CD4-positive, alpha-beta T cell treated with Interleukin-4 for 4 hours (primary cell): ENCODE measurements at regions not wholly inside any gene's neighbourhood (a gene's known extent, or its start where the extent isn't known, plus 50 kb on each side); places are given as distances from the start of the nearest gene placed in this dataset.
"Not testable (repeated sequence)": the region's sequence is repeated elsewhere in the genome, so short reads cannot be mapped to it uniquely, and the experiment has no call there.

Experiments
- DNase-seq: peaks from one replicate; pipeline ENCODE4 v3.0.0-alpha.2; 2020

GRCh38 chr13:104979281-104980030, 1556.0 kb downstream of the EFNB2 start:
- no peak for DNase-seq

DNA sequence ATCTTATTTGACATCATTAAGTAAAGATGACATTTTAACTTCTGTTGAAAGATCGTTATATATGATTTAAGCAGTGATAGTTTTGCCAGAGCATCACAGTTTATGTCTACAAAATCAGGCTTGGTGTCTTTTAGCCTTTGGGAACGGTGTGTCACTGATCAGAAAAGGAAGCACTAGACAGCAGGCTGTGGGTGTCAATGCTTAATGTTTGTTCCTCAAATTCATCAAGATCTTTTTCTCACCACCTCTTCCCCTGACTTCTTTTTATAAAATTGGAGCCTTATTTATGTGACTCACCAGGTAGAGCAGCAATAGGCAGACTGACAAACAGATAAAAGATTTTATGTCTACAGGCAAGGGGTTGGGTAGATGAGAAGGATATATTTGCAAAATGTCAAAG, 1558.5 kb downstream of the EFNB2 start:
- DNase-seq = no peak

GRCh38 chr13:104975272-104975671, 1560.2 kb downstream of the EFNB2 start:
- DNase-seq = no peak

DNA sequence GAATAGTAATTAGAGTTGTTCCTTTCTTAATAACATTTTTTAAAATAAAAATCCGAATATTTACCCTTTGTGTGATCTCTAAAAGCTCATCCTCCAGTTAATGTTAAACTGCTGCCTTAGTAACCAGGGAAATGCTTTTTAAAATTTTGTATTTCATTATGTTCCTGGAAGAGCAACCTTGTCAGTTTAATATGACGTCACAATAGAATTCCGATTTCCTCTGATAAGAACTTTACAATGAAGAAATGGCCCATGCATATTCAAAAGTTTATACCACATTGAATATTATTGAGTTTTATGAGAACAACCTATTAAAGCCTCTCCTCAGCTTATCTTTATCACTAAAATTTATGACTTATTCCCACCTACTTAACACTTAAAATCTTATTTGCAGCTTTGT, 1566.6 kb downstream of the EFNB2 start:
- no peak for DNase-seq

- DNase-seq = no peak
Measured at GRCh38 chr13:104967836-104968630, 1567.4 kb downstream of the EFNB2 start.

GRCh38 chr13:104967376-104967775, 1568.1 kb downstream of the EFNB2 start:
- no peak for DNase-seq

DNA sequence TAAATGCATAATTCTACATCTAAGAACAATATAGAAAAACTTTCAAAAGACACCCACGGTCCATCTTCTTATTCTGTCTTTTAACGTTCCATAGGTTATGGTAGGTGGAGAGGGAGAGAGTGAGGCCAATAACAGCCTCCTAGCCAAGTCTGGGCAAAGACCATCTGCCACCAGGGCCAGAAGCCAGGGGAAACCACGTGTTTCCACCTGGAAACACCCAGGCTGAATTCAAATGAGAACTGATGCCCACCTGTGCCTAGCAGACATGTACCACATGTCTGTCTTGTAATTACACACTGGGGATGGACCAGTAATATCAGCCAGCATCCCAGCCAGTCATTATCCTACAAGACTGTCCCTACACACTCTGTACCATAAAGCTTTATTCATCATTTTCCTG, 1573.1 kb downstream of the EFNB2 start:
- no peak for DNase-seq

DNA sequence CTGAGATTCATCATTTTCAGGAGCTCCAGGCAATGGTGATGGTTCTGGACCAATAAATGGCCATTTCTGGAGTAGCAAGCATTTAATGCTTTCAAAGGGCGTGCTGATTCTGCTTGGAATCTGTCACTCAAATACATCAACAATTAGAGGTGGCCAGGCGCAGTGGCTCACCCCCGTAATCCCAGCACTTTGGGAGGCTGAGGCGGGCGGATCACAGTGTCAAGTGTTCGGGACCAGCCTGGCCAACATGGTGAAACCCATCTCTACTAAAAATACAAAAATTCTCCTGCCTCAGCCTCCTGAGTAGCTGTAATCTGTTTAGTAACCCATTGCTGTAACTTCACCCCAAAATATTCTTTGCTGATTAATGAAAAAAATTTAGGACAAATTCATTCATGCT, 1574.2 kb downstream of the EFNB2 start:
- DNase-seq = no peak

DNA sequence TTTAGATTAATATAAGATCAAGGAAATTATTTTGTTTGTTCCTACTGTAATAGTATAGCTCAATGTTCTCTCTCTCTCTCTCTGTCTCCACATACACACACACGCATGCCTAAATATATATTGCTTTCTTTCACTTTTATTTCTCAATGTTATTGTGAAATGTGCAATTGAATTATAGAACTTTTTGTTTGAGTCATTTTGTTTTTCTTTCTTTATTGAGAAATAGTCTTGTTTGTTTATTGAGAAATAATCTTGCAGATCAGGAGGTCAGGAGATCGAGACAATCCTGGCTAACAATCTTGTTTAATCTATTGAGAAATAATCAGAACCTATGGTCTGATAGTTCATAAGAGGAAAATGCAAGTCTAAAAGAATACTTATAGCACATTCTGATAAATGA, 1581.3 kb downstream of the EFNB2 start:
- DNase-seq = no peak

GRCh38 chr13:104953588-104953987, 1581.9 kb downstream of the EFNB2 start:
- DNase-seq = no peak

DNA sequence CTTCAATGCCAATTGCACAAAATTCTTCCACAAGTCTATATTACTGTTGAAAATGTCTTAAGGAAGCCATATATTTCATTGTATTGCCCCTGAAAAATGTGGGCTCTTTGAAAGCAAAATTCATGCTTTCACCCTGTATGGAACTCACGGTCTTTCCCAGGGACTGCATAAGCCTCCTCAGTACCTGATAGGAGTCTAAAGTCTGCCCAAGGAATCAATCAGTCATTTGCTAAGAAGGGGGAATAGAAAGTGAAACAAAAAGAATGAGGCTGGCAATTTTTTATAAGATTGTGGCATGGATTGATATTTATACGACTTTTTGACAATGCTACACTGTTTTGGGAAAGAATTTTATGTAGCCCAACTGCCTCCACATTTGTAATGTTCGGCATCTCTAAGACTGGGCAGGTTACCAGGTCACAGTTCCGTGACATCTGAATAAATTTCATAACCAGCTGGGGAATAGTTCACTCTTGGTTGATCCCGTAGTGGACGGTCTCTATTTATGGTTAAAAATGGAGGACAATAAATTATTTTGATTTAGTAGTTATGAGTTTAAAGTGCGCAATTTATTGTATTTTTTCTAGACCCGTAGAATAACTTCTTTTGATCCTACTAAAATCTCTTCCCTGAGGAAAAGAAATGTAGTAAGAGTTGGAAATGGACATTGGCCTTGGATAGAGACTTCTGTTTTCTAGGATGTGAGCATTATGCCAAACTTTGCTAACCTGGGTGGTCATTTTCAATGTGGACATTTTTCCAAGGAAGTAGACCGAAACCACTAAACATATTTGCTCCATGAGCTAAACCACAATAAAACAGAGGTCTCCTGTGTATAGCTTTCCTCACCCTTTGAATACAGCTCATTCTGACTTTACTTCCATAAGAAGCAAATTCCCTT, 1585.4 kb downstream of the EFNB2 start:
- no peak for DNase-seq

- DNase-seq = no peak
Measured at GRCh38 chr13:104944176-104944575, 1591.3 kb downstream of the EFNB2 start.

DNA sequence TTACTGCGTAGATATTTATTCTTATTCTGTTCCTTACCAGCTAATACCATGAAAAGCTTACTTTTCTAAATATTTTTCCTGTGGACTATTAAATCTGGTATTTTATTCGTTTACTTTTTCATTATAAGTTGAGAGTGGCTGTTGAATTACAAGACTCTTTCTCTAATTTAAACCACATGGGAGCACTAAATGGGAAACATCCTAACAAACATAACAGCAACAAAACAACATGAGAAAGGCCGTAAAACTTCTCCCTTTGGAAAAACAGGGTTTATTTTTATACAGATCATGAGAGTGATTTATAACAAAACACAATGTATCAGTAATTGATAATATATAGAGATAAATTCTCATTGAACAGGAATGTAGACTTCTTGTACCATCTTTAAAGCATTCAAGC, 1592.1 kb downstream of the EFNB2 start:
- DNase-seq = no peak

DNA sequence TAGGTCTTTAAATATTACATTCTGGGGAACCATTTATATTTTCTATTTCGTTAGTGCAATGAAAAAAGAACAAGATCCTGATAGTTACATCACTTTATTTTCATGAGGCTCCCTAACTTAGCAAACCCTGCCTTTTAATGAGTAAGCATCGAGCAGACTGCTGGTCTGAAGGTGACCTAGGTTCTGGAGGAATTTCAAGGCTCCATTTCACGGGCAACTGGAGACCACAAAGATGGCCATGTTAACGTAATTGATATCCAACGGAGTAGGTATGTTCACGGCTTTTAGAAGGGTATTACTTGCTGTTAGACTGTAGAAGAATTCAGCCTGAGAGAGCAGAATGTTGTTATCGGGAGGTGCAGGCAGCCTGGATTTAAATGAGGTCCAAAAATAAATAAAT, 1597.6 kb downstream of the EFNB2 start:
- DNase-seq = no peak

GRCh38 chr13:104936304-104936703, 1599.2 kb downstream of the EFNB2 start:
- DNase-seq = no peak

DNA sequence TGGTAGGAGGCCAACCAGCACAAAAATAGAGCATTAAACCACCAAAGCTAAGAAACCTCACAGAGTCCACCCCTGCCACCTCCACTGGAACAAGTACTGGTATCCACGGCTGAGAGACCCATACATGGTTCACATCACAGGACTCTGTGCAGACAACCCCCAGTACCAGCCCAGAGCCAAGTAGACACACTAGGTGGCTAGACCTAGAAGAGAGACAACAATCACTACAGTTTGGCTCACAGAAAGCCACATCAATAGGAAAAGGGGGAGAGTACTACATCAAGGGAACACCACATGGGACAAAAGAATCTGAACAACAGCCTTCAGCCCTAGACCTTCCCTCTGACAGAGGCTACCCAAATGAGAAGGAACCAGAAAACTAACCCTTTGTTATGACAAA, 1614.9 kb downstream of the EFNB2 start:
- not testable (repeated sequence) for DNase-seq

GRCh38 chr13:104920091-104920490, 1615.4 kb downstream of the EFNB2 start:
- DNase-seq = no peak

DNA sequence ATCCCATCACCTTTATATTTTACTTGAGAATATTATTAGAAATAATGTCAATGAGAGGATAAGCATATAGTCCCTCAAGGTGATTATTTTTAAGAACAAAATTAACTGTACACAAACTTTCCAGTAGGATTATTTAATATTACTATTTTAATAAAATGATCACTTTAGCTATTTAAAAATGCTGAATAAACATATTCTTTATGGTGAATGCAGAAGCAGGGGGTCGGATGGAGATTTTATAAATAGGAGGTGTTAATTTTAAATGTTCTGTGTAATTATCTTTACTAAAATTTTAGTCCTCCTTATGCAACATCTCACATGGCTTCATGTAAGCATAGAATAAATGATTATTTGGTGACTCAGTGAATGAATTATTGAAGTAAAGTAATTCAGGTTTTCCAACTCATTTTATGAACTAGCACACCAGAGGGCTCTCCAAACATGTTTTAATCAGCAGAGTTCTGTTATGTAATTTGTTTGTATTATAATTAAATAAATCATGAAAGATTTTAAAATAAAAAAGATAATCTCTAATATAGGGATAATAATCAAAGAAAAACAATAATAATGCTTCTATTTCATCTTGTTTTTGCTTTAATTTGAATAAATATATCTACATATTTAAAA, 1635.2 kb downstream of the EFNB2 start:
- no peak for DNase-seq

GRCh38 chr13:104898484-104898883, 1637.0 kb downstream of the EFNB2 start:
- no peak for DNase-seq

DNA sequence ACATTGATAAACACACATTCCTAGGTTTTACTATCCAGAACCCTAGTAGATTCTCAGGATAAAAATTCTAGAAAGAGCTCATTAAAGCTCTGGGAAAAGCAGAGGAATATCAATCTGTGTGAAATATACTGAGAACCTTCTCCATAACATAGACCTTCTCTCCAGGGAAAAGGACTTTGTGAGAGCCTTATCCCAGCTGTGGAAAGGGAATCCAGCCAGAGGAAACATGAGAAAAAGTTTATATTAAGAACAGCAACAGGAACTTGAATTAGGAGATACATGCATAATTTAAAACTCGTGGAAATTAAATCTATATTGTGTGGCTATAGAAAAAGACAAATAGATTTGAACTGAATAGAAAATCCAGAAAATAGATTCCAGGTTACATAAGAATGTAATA, 1639.9 kb downstream of the EFNB2 start:
- no peak for DNase-seq

DNA sequence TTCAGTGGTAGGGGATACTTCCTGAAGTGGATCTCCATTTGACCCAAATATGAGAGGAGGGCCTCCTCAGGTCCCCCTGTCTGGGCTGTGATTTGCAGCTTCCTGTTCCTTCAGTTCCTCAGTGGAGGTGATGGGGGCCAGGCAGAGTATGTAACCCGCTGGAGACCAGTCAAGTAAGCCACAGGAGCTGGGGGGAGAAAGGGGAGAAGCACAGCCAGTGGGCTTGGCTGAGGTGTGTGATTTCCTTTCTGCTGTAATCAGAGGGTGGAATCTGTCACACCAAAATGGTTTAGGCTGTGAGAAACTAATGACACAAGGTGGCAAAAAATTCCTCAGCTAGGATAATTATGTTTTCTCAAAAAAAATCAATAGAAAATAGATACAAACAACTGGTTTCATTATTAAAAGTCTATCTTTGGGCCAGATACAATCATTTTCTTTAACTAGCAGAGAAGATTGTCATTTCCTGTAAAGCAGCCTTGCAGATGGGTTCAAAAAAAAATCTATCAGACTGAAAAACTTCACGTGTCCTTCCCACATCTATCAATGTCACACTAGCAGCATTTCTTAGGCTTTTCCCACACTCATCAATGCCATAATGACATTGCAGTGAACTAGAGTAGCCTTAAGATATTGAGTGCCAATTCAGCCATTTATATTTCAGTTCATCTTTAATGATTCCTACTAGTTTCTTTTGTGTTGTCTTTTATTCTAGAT, 1660.3 kb downstream of the EFNB2 start:
- DNase-seq = no peak

DNA sequence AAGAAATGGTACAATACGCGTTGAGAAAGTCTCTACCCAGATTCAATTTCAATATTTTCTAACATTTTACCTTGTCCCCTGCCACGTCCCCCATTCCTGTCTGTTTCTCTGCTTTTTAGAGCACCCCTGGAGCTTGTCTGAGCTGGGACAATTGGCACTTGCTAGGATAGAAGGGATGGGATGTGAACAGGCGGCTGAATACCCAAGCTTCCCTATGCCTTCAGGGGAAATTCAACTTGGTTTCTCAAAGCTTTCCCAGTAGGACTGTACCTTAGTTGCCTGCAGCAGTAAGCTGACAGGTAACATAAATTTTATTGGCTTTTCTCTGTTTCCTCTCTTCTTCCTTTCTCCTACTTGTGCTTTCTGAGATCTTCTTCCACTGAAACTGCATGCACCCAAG, 1663.3 kb downstream of the EFNB2 start:
- no peak for DNase-seq
